ENCODE measurements at regions not wholly inside any gene's neighbourhood (a gene's known extent, or its start where the extent isn't known, plus 50 kb on each side); places are given as distances from the start of the nearest gene placed in this dataset.

DNA sequence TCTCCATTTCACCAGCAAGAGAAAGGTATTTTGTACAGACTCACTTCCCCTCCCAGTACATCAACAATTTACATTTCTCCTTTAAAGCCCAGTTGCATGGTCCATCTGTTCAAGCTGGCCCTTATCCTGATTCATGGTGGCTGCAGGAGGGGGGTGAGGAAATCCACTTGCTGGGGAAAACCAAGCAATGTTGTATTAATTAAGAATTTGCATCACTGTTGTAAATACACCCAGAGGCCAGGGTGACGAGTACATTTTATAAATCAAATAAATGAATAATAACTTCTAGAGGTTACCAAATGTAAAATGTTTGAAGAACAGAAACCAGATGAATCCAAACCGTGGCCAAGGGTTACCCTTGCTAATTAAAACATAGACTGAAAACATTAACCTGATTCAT lies 395.9 kb upstream of the INTU start:
- Histone ChIP-seq H2AFZ (ENCODE audit: low read length) (no peak overlapping the region), H3K9ac (ENCODE audit: insufficient read depth, low read depth, low read length) (no peak overlapping the region), H4K20me1 (ENCODE audit: insufficient read depth, low read length) (no peaks in the 10 kb centered on the region), H3K79me2 (ENCODE audit: insufficient read depth, low read length) (no peaks in the 10 kb centered on the region), H3K9me3 (ENCODE audit: low read length) (no peaks in the 10 kb centered on the region; the same call in 1 of the 2 replicates), H3K27ac (ENCODE audit: extremely low read length, insufficient read depth, low read length) (no peak overlapping the region), H3K4me3 (replicated peaks in 1 of 3; ENCODE audit: insufficient read depth in 1 of 3, low read depth in 2 of 3, low read length in 3 of 3) (no peak overlapping the region), H3K27me3 (ENCODE audit: control insufficient read depth in 1 of 2, insufficient read depth in 2 of 2, low read length in 2 of 2) (no peaks in the 10 kb centered on the region), H3K4me1 (ENCODE audit: insufficient read depth, low read length) (no peaks in the 10 kb centered on the region), H3K36me3 (replicated peaks in 1 of 2; ENCODE audit: control insufficient read depth in 1 of 2, insufficient read depth in 2 of 2, low read length in 2 of 2) (no peaks in the 10 kb centered on the region), H3K4me2 (ENCODE audit: low read depth, low read length) (no peak overlapping the region)
- in situ Hi-C loops (cut with HindIII; ENCODE audit: extremely low pct_ligation_motif_present, low pct_unique_long_range_greater_than_20kb): no loop called here
- no TSS peak for BruUV-seq (replicated peaks)
- no peak for TF ChIP-seq ZNF773 (CRISPR knock-in tag; IDR thresholded peaks at IDR 0.05; ENCODE audit: borderline replicate concordance)
- no peak for TF ChIP-seq NAIF1 (CRISPR knock-in tag; IDR thresholded peaks at IDR 0.05; ENCODE audit: borderline replicate concordance)
- no peak for TF ChIP-seq SMARCE1 (IDR thresholded peaks at IDR 0.05; ENCODE audit: borderline replicate concordance)
- no peak for TF ChIP-seq ZNF792 (CRISPR knock-in tag; IDR thresholded peaks at IDR 0.05)
- TF ChIP-seq SOX6 (IDR thresholded peaks at IDR 0.05): no peak
- TF ChIP-seq SOX6 (CRISPR knock-in tag; IDR thresholded peaks at IDR 0.05): no peak
- no peak for TF ChIP-seq CC2D1A (CRISPR knock-in tag; IDR thresholded peaks at IDR 0.05)
- TF ChIP-seq, protein P1, sequence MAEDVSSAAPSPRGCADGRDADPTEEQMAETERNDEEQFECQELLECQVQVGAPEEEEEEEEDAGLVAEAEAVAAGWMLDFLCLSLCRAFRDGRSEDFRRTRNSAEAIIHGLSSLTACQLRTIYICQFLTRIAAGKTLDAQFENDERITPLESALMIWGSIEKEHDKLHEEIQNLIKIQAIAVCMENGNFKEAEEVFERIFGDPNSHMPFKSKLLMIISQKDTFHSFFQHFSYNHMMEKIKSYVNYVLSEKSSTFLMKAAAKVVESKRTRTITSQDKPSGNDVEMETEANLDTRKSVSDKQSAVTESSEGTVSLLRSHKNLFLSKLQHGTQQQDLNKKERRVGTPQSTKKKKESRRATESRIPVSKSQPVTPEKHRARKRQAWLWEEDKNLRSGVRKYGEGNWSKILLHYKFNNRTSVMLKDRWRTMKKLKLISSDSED (CRISPR knock-in tag; IDR thresholded peaks at IDR 0.05): no peak
- TF ChIP-seq BORCS8-MEF2B (CRISPR knock-in tag; IDR thresholded peaks at IDR 0.05): no peak
- TF ChIP-seq ZNF784 (CRISPR knock-in tag; IDR thresholded peaks at IDR 0.05; ENCODE audit: borderline replicate concordance): no peak
- no peak for TF ChIP-seq PBX3 (CRISPR knock-in tag; IDR thresholded peaks at IDR 0.05; ENCODE audit: borderline replicate concordance)
- TF ChIP-seq GABPB1 (CRISPR knock-in tag; IDR thresholded peaks at IDR 0.05): no peak
- TF ChIP-seq ZNF747 (CRISPR knock-in tag; IDR thresholded peaks at IDR 0.05; ENCODE audit: borderline replicate concordance): no peak
- no peak for TF ChIP-seq U2AF1 (optimal IDR thresholded peaks at IDR 0.05; ENCODE audit: low read depth, low read length)
- no peak for TF ChIP-seq RCOR2 (CRISPR knock-in tag; IDR thresholded peaks at IDR 0.05)
- ChIA-PET POLR2A (no interaction called here), CTCF (ENCODE audit: low intra/inter-chr PET ratio, low total read pairs) (no interaction called here)
- 1% methylated on average over 2 of the region's 2 CpGs for WGBS (ENCODE audit: low lambda C conversion rate)
- FAIRE-seq (no peak), ATAC-seq (no peak), DNase-seq (ENCODE audit: low spot score) (no peak)
- intact Hi-C loops (cut with micrococcal nuclease; ENCODE audit: unreplicated experiment): no loop called here
